ENCODE measurements at regions not wholly inside any gene's neighbourhood (a gene's known extent, or its start where the extent isn't known, plus 50 kb on each side); places are given as distances from the start of the nearest gene placed in this dataset.

DNA sequence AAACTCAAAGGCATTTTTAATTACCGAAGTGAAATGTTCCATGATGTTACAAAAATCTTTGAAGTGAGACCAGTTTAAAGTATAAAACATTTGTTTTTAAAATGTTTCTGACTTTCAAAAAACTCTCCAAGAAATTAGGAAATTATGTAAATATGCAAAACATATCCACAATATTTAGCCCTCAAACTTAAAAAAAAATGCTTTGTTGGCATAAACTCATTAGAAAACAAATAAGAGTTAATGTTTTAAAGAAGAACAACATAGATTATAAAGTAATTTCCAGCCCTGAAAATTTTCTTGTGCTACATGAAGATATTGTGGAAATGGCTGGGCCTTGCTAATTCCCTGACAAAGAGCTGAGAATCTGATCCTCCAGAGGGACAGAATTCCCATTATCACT lies 199.7 kb upstream of the STARD13 start (continued):
- TF ChIP-seq, protein P1, sequence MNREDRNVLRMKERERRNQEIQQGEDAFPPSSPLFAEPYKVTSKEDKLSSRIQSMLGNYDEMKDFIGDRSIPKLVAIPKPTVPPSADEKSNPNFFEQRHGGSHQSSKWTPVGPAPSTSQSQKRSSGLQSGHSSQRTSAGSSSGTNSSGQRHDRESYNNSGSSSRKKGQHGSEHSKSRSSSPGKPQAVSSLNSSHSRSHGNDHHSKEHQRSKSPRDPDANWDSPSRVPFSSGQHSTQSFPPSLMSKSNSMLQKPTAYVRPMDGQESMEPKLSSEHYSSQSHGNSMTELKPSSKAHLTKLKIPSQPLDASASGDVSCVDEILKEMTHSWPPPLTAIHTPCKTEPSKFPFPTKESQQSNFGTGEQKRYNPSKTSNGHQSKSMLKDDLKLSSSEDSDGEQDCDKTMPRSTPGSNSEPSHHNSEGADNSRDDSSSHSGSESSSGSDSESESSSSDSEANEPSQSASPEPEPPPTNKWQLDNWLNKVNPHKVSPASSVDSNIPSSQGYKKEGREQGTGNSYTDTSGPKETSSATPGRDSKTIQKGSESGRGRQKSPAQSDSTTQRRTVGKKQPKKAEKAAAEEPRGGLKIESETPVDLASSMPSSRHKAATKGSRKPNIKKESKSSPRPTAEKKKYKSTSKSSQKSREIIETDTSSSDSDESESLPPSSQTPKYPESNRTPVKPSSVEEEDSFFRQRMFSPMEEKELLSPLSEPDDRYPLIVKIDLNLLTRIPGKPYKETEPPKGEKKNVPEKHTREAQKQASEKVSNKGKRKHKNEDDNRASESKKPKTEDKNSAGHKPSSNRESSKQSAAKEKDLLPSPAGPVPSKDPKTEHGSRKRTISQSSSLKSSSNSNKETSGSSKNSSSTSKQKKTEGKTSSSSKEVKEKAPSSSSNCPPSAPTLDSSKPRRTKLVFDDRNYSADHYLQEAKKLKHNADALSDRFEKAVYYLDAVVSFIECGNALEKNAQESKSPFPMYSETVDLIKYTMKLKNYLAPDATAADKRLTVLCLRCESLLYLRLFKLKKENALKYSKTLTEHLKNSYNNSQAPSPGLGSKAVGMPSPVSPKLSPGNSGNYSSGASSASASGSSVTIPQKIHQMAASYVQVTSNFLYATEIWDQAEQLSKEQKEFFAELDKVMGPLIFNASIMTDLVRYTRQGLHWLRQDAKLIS (CRISPR knock-in tag; IDR thresholded peaks at IDR 0.05; ENCODE audit: borderline replicate concordance): no peak
- no peak for TF ChIP-seq EMX1 (CRISPR knock-in tag; IDR thresholded peaks at IDR 0.05)

DNA sequence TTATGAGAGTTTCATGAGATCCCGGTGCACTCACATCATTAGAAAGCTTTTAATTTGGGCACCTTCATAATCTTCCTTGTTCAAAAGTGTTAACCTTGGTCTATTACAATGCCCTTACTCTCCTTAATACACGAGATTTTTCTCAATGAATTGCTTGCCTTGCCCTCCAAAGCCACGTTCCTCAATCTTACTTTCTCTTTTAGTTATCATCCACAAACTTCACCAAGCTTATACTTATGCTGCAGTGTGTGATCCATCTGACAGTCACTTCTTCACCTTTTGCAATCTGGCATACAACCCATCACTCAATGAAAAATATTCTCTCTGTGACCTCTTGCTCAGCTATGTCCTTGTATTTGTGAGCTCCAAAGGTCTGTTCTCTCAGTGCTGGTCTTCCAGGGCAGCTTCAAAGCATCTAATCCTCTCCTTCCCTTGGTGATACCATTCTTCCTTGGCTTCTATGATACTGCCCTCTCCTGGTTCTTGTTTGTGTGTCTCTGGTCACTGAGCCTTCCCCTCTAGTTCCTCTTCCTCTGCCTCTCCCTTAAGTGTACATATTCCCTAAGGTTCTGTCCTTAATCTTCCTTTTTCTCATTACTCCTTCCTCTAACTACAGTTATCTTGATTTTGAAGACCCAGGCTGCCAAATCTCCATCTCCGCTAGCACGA lies 202.2 kb upstream of the STARD13 start:
- CTCF ChIA-PET: interaction anchor here (0.5 to 1.5 kb wide), 8 partner anchors 10 to 581 kb away, joined by 3 to 10 read pairs (median 4); no protein-coding TSS in a partner anchor
- H3K27me3 Mint-ChIP-seq (ENCODE audit: low read depth): no peaks in the 10 kb centered on the region; the same call in 1 of the 2 replicates
- TF ChIP-seq SMAD4 (CRISPR knock-in tag; IDR thresholded peaks at IDR 0.05) (no peak), OVOL2 (CRISPR knock-in tag; IDR thresholded peaks at IDR 0.05; ENCODE audit: borderline replicate concordance) (no peak), PRRX2 (CRISPR knock-in tag; IDR thresholded peaks at IDR 0.05) (no peak), CREB1 (CRISPR knock-in tag; IDR thresholded peaks at IDR 0.05) (no peak), IRF2 (CRISPR knock-in tag; IDR thresholded peaks at IDR 0.05; ENCODE audit: borderline replicate concordance, low read depth) (no peak), ATF1 (CRISPR knock-in tag; IDR thresholded peaks at IDR 0.05) (no peak)
- TF ChIP-seq, protein P2, sequence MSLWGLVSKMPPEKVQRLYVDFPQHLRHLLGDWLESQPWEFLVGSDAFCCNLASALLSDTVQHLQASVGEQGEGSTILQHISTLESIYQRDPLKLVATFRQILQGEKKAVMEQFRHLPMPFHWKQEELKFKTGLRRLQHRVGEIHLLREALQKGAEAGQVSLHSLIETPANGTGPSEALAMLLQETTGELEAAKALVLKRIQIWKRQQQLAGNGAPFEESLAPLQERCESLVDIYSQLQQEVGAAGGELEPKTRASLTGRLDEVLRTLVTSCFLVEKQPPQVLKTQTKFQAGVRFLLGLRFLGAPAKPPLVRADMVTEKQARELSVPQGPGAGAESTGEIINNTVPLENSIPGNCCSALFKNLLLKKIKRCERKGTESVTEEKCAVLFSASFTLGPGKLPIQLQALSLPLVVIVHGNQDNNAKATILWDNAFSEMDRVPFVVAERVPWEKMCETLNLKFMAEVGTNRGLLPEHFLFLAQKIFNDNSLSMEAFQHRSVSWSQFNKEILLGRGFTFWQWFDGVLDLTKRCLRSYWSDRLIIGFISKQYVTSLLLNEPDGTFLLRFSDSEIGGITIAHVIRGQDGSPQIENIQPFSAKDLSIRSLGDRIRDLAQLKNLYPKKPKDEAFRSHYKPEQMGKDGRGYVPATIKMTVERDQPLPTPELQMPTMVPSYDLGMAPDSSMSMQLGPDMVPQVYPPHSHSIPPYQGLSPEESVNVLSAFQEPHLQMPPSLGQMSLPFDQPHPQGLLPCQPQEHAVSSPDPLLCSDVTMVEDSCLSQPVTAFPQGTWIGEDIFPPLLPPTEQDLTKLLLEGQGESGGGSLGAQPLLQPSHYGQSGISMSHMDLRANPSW (CRISPR knock-in tag; conservative IDR thresholded peaks at IDR 0.05; ENCODE audit: low read depth): no peak
- TF ChIP-seq, protein P3, sequence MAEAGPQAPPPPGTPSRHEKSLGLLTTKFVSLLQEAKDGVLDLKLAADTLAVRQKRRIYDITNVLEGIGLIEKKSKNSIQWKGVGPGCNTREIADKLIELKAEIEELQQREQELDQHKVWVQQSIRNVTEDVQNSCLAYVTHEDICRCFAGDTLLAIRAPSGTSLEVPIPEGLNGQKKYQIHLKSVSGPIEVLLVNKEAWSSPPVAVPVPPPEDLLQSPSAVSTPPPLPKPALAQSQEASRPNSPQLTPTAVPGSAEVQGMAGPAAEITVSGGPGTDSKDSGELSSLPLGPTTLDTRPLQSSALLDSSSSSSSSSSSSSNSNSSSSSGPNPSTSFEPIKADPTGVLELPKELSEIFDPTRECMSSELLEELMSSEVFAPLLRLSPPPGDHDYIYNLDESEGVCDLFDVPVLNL (CRISPR knock-in tag; IDR thresholded peaks at IDR 0.05; ENCODE audit: borderline replicate concordance, low read depth): no peak
- peak; percentile 41 for ATAC-seq
- H3K4me3 Mint-ChIP-seq: no peak overlapping the region
- no peak for DNase-seq (ENCODE audit: low spot score)
- POLR2A ChIA-PET: no interaction called here
- peaks cover 18% of the 10 kb centered on the region for H3K36me3 Mint-ChIP-seq
- no peak overlapping the region for H3K27ac Mint-ChIP-seq
- H3K4me1 Mint-ChIP-seq: peaks cover 44% of the 10 kb centered on the region
- H3K9me3 Mint-ChIP-seq: peaks cover 17% of the 10 kb centered on the region

DNA sequence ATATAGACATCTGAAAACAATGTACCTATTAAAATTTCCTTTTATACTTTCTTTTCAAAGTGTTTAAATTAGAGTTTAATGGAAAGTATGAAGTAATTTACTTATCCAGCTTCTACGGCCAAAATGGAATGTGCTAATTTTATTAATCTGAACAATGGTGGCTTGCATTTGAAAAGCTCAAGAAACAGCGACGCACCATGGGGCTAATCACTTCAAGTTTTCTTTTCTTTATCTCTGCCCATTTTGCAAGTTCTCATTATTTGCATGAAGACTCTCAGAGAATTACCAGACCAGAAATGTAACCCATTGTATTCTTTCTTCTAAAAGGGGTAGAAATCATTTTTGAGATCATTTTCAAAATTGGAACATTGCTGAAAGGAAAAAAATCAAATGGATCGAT lies 204.0 kb upstream of the STARD13 start:
- Mint-ChIP-seq H3K36me3 (peaks cover 7% of the 10 kb centered on the region), H3K9me3 (peaks cover 5% of the 10 kb centered on the region), H3K4me1 (peaks cover 51% of the 10 kb centered on the region), H3K4me3 (peak overlapping the region; percentile 42), H3K27ac (peak overlapping the region; percentile 28; the same call in 1 of the 2 replicates), H3K27me3 (ENCODE audit: low read depth) (no peaks in the 10 kb centered on the region; the same call in 1 of the 2 replicates)
- DNase-seq (ENCODE audit: low spot score): no peak
- ChIA-PET CTCF (interaction anchor here (0.6 to 2.1 kb wide), 9 partner anchors 16 to 261 kb away, joined by 3 to 12 read pairs (median 3); no protein-coding TSS in a partner anchor), POLR2A (no interaction called here)
- ATAC-seq: no peak
- TF ChIP-seq, protein P4, sequence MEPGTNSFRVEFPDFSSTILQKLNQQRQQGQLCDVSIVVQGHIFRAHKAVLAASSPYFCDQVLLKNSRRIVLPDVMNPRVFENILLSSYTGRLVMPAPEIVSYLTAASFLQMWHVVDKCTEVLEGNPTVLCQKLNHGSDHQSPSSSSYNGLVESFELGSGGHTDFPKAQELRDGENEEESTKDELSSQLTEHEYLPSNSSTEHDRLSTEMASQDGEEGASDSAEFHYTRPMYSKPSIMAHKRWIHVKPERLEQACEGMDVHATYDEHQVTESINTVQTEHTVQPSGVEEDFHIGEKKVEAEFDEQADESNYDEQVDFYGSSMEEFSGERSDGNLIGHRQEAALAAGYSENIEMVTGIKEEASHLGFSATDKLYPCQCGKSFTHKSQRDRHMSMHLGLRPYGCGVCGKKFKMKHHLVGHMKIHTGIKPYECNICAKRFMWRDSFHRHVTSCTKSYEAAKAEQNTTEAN (CRISPR knock-in tag; IDR thresholded peaks at IDR 0.05): no peak
- TF ChIP-seq, protein P5, sequence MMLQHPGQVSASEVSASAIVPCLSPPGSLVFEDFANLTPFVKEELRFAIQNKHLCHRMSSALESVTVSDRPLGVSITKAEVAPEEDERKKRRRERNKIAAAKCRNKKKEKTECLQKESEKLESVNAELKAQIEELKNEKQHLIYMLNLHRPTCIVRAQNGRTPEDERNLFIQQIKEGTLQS (CRISPR knock-in tag; conservative IDR thresholded peaks at IDR 0.05): no peak
- no peak for TF ChIP-seq ZNF396 (CRISPR knock-in tag; IDR thresholded peaks at IDR 0.05; ENCODE audit: borderline replicate concordance)
- TF ChIP-seq, protein P6, sequence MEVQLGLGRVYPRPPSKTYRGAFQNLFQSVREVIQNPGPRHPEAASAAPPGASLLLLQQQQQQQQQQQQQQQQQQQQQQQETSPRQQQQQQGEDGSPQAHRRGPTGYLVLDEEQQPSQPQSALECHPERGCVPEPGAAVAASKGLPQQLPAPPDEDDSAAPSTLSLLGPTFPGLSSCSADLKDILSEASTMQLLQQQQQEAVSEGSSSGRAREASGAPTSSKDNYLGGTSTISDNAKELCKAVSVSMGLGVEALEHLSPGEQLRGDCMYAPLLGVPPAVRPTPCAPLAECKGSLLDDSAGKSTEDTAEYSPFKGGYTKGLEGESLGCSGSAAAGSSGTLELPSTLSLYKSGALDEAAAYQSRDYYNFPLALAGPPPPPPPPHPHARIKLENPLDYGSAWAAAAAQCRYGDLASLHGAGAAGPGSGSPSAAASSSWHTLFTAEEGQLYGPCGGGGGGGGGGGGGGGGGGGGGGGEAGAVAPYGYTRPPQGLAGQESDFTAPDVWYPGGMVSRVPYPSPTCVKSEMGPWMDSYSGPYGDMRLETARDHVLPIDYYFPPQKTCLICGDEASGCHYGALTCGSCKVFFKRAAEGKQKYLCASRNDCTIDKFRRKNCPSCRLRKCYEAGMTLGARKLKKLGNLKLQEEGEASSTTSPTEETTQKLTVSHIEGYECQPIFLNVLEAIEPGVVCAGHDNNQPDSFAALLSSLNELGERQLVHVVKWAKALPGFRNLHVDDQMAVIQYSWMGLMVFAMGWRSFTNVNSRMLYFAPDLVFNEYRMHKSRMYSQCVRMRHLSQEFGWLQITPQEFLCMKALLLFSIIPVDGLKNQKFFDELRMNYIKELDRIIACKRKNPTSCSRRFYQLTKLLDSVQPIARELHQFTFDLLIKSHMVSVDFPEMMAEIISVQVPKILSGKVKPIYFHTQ (CRISPR knock-in tag; IDR thresholded peaks at IDR 0.05): no peak
- TF ChIP-seq ZNF423 (CRISPR knock-in tag; IDR thresholded peaks at IDR 0.05): no peak
- TF ChIP-seq, protein P7, sequence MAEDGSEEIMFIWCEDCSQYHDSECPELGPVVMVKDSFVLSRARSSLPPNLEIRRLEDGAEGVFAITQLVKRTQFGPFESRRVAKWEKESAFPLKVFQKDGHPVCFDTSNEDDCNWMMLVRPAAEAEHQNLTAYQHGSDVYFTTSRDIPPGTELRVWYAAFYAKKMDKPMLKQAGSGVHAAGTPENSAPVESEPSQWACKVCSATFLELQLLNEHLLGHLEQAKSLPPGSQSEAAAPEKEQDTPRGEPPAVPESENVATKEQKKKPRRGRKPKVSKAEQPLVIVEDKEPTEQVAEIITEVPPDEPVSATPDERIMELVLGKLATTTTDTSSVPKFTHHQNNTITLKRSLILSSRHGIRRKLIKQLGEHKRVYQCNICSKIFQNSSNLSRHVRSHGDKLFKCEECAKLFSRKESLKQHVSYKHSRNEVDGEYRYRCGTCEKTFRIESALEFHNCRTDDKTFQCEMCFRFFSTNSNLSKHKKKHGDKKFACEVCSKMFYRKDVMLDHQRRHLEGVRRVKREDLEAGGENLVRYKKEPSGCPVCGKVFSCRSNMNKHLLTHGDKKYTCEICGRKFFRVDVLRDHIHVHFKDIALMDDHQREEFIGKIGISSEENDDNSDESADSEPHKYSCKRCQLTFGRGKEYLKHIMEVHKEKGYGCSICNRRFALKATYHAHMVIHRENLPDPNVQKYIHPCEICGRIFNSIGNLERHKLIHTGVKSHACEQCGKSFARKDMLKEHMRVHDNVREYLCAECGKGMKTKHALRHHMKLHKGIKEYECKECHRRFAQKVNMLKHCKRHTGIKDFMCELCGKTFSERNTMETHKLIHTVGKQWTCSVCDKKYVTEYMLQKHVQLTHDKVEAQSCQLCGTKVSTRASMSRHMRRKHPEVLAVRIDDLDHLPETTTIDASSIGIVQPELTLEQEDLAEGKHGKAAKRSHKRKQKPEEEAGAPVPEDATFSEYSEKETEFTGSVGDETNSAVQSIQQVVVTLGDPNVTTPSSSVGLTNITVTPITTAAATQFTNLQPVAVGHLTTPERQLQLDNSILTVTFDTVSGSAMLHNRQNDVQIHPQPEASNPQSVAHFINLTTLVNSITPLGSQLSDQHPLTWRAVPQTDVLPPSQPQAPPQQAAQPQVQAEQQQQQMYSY (CRISPR knock-in tag; IDR thresholded peaks at IDR 0.05): no peak
- TF ChIP-seq IRF2 (CRISPR knock-in tag; IDR thresholded peaks at IDR 0.05; ENCODE audit: borderline replicate concordance, low read depth): no peak
